ENCODE measurements at regions not wholly inside any gene's neighbourhood (a gene's known extent, or its start where the extent isn't known, plus 50 kb on each side); places are given as distances from the start of the nearest gene placed in this dataset.

DNA sequence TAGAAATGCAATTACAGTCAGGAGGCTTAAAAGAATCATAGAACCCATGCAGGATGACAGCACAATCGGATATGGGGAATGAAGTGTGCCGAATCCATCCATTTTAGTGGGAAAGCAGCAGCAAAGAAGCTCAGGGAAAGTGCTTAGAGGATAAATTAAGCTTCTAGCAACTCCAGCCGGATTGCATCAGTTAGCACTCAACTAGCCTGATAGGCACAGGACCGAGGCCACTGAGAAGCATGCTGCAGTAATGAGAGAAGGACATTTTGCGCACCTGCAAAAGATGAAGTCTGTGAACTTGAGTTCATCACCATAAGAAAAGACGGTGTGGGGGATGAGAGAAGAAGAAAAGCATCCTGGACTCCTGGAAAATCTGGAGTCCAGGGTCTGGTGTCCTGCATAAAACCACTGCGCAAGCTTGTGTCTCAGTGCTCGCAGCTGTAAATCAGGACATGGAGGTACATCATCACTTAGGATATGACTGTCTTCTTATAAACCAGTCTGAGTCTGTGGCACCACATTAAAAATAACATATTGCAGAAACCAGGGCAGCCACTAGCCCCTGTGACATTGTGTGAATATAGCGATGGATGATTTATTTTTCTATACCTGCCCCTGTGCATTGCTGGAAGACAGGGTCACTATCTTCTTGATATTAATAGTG is 665.5 kb upstream of the SOX11 start:
- in situ Hi-C loops (cut with MboI; ENCODE audit: low sequenced_read_pairs), result no loop called here

DNA sequence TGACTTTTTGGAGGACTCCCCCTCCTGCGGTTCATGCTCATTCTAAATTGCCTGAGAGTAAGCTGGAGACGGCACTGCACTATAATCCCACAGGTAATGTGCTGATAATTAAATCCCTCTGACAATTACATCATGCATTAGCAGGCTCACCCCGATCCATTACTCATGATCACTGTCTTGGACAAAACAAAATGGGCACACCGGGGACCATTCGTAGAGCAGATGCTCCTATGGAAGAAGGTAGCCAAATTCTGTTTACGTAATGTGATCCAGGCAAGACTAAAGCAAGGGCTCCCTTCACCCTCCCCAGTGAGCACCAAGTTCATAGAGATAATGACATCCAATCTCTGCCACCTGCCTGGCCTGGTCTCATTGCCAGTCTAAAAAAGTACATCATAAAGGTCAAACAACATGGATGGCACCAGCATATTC is 657.1 kb upstream of the SOX11 start:
- in situ Hi-C loops (cut with MboI; ENCODE audit: low sequenced_read_pairs), result no loop called here

DNA sequence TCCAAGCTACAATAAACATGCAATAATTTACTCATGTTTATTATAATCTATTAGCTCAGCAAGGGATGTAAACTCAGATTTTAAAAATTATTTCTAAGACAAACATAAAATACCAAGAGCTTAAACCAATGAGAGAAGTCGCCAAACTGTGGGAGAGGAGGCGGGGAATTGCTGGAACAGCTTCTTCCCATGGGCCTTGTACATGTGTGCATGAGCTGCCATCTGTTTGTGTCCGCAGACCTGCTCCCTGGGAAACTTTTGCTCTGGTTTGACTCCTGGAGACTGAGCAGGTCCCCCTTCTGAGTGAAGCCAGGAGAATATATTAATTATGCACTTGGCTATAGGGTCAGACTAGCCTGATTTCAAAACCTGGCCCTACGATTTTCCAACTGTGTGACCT is 655.9 kb upstream of the SOX11 start:
- in situ Hi-C loops (cut with MboI; ENCODE audit: low sequenced_read_pairs), result no loop called here

DNA sequence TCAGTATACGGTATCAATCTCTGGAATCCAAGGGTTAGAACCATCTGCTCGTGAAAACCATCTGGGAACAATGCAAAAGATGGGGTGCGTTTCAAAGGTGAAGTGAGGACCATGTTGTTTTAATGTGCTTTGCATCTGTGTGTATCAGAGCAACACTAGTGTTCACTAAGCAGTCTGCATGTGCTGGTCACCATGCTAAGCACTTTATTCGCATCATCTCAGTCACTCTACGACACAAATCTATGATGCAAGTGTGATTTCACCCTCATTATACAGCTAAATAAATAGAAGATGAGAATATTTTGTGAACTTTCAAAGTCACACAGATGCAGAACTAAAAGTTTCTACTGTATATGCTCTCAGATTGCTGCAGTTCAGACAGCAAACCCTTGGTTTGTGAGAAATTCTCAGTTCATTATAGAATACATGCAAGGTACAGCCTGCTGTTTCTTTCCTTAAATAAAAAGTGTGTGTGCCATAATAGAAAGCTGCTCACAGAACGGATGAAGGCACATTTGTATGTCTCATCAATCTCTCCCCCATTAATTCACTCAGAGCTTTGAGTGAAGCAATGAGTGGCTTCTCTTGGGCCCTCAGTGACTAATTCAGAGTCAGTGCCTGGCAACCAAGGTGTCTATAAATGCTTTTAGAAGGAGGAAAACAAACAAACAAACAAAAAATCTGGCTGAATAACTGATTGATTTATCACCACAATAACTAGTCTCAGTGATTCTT is 652.8 kb upstream of the SOX11 start:
- in situ Hi-C loops (cut with MboI; ENCODE audit: low sequenced_read_pairs), result no loop called here

DNA sequence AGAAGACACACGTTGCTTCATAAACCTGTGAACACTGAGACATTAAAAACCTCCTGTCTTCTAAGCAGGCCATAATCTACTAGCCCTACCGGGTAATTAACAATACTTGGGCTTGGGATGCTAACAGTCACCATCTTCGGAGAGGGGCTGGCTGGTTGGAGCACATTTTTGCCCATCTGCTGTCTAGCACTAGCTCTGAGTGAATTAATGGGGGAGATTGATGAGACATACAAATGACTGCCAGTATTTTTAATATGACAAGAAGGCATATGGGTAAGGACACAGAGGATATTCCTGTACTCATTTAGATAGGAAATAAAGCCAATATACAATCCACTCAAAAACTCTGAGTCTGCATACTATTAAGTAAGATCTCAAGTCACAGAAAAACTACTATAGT is 651.6 kb upstream of the SOX11 start:
- in situ Hi-C loops (cut with MboI; ENCODE audit: low sequenced_read_pairs), result no loop called here

DNA sequence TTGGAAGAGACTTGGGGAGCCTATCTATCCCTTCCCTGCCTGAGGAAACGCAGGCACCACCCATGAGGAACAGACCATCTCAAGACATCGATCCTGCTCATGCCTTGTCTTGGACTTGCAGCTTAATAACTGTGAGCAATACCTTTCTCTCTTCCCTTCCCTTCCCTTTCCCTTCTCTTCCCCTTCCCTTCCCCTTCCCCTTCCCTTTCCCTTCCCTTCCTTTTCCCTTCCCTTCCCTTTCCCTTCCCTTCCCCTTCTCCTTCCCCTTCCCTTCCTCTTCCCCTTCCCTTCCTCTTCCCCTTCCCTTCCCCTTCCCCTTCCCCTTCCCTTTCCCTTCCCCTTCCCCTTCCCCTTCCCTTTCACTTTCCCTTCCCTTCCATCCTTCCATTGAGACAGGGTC is 650.7 kb upstream of the SOX11 start:
- in situ Hi-C loops (cut with MboI; ENCODE audit: low sequenced_read_pairs), result no loop called here

DNA sequence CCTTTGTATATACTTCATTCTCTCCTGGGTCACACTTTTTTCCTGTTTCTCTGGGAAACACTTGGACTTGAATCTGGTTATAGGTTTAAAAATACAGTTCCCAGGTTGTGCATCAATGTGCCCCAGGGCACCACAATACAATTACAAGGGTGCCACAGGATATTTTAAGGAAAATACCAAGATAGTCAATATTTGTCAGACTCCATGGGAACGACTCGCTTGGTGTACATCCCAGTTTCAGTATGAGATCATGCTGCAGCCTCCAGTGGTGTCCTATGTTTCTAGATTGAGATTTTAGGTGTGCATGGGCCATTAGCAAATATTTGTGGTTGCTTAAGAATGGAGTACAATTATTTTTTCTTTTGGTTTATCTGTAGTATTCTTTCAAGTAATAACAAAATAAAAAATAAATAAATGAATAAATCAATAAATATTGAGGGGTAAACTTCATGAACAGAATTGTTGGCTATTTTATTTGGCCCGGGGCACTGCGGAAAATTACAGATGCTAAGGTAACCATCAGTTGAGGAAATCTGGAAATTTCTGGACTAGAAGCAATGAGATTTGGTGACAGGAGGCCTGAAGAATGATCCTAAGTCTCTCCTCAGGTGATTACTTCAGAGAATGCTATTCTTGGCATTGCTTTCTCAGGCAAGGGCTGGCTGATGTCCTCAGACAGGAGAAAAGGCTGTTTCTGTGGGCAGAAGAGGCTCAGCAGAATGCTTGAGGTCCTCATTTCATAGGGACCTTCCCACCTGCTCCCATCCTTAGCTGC is 649.3 kb upstream of the SOX11 start:
- in situ Hi-C loops (cut with MboI; ENCODE audit: low sequenced_read_pairs), result no loop called here

DNA sequence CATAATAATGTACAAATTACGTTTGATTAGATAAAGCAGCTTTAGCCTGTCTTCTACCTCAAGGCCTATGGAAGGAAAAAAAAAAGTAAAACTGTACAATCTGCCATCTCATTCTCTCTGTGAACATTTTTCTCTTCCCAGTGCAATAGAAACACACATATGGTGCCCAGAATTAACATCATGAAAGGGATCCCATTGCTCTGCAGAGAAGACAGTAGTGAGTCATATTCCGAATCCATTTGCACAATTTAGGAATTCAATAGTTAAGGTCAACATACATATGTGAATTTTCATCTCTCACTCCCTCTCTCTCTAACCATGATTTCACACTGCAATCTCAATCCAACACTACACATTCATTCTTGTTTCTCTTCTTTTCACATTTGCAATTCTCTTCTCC is 640.9 kb upstream of the SOX11 start:
- in situ Hi-C loops (cut with MboI; ENCODE audit: low sequenced_read_pairs), result no loop called here

DNA sequence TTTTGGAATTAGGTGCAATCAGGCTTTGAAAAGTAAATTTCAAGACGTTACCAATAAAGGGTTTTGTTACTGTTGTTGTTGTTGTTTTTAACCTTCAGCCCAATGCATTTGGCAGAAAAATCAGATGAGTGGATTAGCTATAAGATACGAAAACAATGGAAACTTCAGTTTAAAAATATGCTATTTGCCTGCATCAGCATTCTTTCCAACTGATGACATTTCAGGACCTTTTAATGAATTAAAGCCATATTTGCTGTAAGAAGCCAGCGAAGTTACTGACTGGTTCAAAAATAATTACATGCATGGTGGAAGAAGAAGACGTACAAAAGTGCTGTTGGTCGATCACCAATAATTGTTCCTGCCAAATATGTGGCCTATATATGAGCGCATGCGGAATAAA is 639.3 kb upstream of the SOX11 start:
- in situ Hi-C loops (cut with MboI; ENCODE audit: low sequenced_read_pairs), result no loop called here

DNA sequence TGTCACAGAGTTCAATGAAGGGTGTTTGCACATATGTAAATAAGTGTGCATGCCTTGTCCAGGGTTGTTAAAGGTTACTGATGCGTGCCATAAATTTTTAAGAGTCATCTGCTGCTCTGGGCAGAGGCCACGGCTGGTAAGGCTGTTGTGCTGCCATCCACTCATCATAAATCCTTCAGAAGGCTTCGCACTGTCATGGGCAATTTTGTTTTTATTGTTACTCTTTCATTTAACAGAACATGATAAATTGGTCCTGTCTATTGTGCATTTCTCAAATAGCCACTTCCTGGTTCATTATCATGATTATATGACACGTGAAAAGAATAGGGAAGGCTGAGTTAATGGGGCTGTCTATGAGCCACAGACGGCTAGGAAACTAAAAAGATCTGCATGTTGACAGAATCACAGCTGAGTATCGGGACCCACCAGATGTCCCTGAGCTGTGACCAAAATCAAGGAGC is 634.3 kb upstream of the SOX11 start:
- in situ Hi-C loops (cut with MboI; ENCODE audit: low sequenced_read_pairs), result no loop called here

DNA sequence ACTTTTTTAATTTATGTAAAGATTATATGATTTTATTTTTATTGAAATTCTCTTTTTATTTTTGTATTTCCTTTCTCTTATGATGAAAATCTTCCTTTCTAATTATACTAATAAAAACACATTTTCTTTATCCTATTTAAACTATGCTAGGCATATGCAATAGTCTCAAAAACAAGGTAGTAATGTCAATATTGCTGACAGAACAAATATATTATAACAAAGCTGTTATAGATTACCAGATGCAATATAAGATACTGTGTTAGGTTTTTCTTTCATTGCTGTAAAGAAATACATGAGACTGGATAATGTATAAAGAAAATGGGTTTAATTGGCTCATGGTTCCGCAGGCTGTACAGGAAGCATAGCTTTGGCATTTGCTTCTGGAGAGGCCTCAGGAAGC is 631.2 kb upstream of the SOX11 start:
- in situ Hi-C loops (cut with MboI; ENCODE audit: low sequenced_read_pairs), result no loop called here

DNA sequence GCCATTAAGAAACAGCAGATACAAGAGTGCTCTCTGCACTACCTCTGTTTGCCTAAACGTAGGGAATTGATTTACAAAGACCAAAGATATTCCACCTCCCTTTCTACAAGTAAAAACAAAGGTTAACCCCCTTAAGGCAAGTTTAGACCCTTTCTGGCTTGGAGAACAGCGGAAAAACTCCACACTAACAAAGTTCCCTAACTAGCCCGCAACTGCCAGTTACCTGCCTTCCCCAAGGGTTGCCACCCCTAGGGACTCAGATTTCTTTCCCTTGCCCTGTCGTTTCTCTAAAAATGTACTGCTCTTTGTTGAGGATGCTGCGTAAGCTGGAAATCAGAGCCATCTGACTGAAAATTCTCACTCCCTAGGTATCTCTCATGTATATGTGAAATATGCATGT is 627.5 kb upstream of the SOX11 start:
- in situ Hi-C loops (cut with MboI; ENCODE audit: low sequenced_read_pairs), result no loop called here

DNA sequence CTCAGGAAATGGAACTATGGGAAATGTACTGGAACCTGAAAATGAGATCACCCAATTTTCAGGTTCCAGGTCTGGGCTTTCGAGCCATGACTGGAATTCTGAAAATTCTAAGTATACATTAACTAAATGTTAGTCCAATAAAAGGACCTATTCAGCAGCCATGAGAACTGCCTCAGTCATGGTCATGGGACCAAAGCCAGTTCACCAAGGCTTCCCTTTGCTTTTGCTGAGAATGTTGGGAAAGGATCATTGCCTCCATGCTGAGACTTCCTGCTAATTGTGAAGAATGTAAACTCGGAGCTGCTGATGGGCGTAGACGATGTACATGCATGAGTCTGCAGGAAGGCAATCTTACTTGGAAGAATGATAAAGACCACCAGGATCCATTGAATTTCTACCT is 624.4 kb upstream of the SOX11 start:
- in situ Hi-C loops (cut with MboI; ENCODE audit: low sequenced_read_pairs), result no loop called here

DNA sequence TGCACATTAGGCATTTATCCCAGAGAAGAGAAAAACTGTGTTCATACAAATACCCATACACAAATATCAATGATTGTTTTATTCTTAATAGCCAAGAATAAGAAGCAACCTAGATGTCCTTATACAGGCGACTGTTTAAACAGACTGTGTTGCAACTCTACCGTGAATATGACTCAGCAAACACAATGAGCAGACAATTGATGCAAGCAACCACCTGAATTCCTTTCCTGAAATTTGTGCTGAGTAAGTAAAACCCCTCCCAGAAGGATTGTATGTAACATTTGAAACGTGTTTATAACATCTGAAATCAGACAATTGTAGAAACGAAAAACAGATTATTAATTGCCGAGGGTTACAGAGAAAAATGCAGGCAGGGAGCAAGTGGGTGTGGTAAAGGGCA is 621.9 kb upstream of the SOX11 start:
- in situ Hi-C loops (cut with MboI; ENCODE audit: low sequenced_read_pairs), result no loop called here

DNA sequence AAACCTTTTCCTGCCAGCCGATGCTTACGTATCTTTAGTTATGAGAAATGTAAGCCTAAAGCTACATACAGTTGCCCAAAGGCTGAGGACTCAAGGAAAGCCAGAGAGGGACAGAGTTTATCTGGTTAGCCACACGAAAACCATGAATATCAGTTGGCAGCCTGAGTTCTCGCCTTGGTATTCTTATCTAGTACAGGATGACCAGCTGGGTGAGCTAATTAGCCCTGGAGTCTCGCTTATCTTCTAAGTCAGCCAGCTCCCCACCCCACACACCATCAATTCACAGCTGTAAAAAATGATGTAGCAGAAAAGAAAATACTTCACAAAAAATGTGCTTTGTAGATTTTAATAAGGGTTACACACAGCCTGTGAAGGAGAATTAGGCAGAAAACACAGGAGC is 617.5 kb upstream of the SOX11 start:
- in situ Hi-C loops (cut with MboI; ENCODE audit: low sequenced_read_pairs), result no loop called here

DNA sequence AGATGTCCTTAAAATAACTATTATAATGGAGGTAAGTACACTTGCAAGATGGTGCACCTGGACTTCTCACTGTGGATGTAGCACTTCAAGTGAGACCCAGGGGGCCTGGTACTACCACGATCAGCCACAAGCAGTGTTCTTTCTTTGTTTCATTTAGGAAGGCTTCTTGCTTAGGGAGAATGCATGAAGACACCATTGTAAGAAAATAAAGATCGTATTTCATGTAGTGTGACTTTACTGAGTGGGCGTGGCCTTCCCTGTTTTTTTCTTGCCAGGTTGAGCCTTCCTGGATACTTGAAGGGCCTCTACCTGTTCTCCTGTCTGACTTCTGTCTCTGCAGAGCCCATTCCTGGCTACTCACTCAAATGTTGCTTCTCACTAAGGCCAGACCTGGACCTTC is 615.6 kb upstream of the SOX11 start:
- in situ Hi-C loops (cut with MboI; ENCODE audit: low sequenced_read_pairs), result no loop called here

DNA sequence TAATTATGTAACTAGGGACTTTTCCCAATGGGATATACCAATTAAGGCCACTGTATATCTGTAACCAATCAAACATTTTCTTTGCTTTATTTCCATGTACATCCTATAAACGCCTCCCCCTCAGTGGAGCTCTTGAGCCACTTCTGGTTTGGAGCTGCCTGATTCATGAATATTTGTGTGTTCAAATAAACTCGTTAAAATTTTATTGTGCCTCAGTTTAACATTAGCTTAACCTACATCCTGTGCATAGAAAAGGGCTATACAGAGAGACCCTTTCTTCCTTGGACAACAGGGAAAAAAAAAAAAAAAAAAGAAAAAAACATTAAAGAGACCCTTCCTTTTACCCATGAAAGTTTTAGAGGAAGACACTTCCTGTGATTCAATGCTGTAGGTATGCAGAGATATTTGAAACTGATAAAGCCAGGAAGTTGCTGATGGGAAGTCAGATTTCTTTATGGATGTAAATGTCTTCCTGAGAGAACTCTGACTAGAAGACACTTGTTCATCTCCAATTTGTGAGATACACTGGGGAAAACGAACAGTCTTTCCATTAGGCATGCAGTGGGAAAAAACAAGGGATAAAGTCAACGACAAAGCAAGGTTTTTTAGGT is 614.6 kb upstream of the SOX11 start:
- in situ Hi-C loops (cut with MboI; ENCODE audit: low sequenced_read_pairs), result no loop called here

DNA sequence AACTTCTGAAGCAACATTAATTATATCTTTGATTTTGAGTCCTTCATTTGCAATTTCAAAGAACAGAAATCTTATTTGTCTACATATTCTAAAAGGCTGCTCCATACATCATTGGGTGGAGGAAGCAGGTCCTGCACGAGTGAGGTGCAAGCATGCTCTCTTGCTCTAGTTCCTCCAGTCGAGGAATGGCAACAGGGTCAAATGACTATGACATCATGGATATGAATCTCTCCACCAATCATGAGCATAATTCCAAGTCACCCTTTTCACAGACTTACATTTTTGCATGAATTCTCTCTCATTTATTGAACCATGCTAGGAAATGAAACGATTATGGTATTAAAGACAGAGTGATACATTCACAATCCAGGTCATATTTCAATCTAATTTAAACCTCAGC is 608.8 kb upstream of the SOX11 start:
- in situ Hi-C loops (cut with MboI; ENCODE audit: low sequenced_read_pairs), result no loop called here

DNA sequence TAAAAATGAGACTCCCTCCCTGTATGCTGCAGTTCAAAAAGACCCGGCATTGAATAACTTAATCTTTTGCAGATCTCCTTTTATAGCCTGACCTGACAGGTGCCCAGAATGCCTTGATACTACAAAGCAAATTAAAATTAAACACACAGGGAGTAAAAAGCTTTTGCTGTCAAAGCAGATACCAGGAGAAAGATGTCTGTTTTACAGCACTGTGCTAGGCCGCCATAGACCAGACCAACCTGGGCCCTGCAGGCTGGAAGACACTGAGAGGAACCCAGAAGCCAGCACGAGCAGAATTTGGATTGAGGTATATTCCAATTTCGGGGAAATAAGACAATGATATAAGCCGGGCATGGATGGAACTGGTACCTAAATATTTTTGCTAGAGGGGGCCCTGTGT is 602.8 kb upstream of the SOX11 start:
- in situ Hi-C loops (cut with MboI; ENCODE audit: low sequenced_read_pairs), result no loop called here

DNA sequence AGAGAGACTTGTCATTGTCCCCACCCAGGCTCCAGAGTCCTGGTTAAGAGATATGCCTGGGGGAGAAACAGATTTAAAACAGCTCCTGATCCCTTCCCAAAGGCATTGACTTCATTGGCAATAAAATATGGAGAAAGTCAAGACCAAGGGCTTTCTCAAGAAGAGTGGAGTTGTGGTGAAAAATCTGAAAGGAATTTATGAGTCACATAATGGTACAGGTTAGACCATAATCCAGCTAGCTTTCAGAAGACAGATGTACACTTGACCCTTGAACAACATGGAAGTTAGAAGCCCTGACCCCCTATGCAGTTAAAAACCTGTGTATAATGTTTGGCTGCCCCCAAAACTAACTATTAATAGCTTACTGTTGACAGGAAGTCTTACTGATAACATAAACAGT is 599.1 kb upstream of the SOX11 start:
- in situ Hi-C loops (cut with MboI; ENCODE audit: low sequenced_read_pairs), result no loop called here

DNA sequence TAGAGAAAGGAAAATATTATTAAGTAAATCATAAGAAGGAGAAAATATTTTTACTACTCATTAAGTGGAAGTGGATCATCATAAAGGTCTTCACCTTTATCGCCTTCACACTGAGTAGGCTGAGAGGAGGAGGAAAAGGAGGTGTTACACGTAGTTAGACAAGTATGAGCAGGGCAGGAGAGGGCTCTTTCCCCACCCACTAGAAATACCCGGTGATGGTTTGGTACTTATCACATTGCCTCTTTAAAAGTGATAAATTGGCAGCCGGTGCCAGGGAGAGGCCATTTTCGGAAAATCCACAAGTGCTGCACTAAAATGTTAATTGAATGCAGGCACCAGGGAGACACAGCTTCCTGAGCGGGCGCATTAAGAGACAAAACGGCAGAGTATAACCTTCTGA is 598.7 kb upstream of the SOX11 start:
- in situ Hi-C loops (cut with MboI; ENCODE audit: low sequenced_read_pairs), result no loop called here

DNA sequence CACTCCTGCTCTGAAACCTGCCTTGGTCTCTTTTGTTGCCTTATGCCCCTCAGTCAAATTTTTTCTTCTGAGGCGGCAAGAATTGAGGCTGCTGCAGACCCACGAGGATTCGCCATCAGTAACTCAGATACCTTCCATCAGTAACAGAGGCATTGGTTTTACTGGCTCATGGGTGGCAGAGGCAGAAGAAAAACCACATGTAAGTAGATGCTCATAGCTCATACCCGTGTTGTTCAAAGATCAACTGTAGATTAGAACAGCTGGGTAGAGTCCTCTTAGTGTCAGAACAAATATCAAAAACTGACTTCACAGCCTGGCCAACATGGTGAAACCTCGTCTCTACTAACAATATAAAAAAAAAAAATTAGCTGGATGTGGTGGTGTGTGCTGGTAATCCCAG is 598.0 kb upstream of the SOX11 start:
- in situ Hi-C loops (cut with MboI; ENCODE audit: low sequenced_read_pairs), result no loop called here
